Esophagus squamous epithelium (tissue), 4 donors: ENCODE measurements at regions not wholly inside any gene's neighbourhood (a gene's known extent, or its start where the extent isn't known, plus 50 kb on each side); places are given as distances from the start of the nearest gene placed in this dataset.

Experiments
- CTCF ChIP-seq, 6 experiments: fragments of 450-650 bp in 4 of 6; fragments of 200-600 bp in 2 of 6; sonication (generic) in 2 of 6; IDR thresholded peaks; one replicate each; pipeline ENCODE4 v1.5.1; 2016 to 2019; ENCODE audit warnings: antibody characterized with exemption in 6 of 6, mild to moderate bottlenecking in 4 of 6, moderate library complexity in 4 of 6
- POLR2A ChIP-seq, 4 donors: fragments of 450-650 bp; IDR thresholded peaks; one replicate each; pipeline ENCODE4 v1.6.1; 2017; ENCODE audit warnings: antibody characterized with exemption in 4 of 4, mild to moderate bottlenecking in 4 of 4, moderate library complexity in 3 of 4

- TF ChIP-seq CTCF (IDR thresholded peaks at IDR 0.05) (no peak), POLR2A (IDR thresholded peaks at IDR 0.05) (no peak)
These were observed 927.9 kb upstream of the ACVR2A start for GRCh38 chr2:146916914-146917313.
